ENCODE measurements at regions not wholly inside any gene's neighbourhood (a gene's known extent, or its start where the extent isn't known, plus 50 kb on each side); places are given as distances from the start of the nearest gene placed in this dataset.
A peak's percentile ranks its signal among the peaks of the same experiment; 100 is the strongest.
"Not testable (repeated sequence)": the region's sequence is repeated elsewhere in the genome, so short reads cannot be mapped to it uniquely, and the experiment has no call there.

GRCh38 chr6:133772567-133772966, 116.3 kb upstream of the TCF21 start:
- DNase-seq (ENCODE audit: extremely low read depth in 1 of 11, low read depth in 9 of 11, low spot score in 4 of 11): no peak

GRCh38 chr6:133773776-133774175, 115.1 kb upstream of the TCF21 start:
- no peak for DNase-seq (ENCODE audit: extremely low read depth in 1 of 11, low read depth in 9 of 11, low spot score in 4 of 11)

- no peak for DNase-seq (ENCODE audit: extremely low read depth in 1 of 11, low read depth in 9 of 11, low spot score in 4 of 11)
Observed at GRCh38 chr6:133774356-133774755, 114.6 kb upstream of the TCF21 start.

DNA sequence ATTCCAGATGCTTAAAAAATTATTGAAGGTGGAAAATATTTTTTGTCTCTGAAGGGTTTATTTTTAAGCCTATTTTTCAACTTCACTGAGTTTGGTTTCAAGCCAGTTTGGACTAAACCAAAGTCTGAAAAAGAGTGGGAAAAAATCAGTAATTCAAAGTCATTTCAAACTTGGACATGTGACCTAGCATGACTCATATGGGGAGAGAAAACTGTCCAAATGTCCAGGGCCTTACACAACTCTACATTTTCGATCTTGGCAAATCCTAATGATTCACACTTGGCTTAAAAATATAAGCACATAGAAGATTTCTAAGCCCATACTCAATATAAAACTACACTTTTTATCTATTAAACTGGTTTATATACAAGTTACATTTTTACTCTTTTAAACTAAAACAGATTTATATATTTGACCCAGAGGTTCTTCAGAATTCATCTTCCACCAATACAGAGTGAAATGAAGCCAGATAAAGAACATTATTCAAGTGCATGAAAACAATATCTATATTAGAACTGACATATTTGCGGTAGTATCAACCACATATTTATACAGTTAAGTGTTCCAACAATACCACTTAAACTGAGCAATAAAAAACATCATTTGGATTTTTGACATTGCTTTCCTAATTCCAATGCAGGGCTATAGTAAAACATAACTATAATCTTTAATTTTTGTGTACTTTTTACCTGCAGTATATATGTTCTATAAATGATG, 110.3 kb upstream of the TCF21 start:
- DNase-seq (ENCODE audit: extremely low read depth in 1 of 11, low read depth in 9 of 11, low spot score in 4 of 11): no peak

DNA sequence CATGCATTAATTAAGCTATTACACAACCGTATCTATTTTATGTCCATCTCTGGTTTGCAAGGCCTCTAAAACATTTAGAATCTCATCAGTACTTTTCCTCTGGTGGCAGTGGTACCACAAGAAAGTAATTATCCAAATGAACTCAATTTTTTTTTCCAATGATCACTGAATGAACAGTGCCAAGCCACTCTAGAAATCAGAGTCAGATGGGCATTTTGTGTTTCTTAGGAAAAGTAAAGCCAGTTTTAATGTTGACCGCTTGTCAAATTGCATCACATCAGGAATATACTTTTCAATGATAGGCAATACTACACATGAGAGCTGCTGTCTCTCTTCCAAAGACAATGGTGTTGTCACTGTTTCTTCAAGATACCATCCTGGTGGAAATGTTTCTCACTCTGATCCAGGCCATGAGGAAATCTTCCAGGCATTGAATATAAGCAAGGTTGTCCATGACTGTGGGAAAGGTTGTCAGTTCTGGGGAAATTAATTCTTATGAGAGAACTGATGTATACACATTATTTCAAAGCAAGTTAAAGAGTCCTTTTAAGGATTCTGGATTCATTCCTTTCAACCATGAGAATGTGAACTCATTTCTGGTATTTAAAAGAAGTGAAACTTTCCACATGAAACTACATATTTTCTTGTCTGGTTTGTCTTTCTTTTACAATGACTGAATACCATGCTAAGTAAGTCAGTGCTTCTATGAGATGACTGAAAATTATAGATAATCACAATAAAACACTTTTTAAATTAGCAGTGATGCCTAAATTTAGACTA, 108.8 kb upstream of the TCF21 start:
- no peak for DNase-seq (ENCODE audit: extremely low read depth in 1 of 11, low read depth in 9 of 11, low spot score in 4 of 11)

DNA sequence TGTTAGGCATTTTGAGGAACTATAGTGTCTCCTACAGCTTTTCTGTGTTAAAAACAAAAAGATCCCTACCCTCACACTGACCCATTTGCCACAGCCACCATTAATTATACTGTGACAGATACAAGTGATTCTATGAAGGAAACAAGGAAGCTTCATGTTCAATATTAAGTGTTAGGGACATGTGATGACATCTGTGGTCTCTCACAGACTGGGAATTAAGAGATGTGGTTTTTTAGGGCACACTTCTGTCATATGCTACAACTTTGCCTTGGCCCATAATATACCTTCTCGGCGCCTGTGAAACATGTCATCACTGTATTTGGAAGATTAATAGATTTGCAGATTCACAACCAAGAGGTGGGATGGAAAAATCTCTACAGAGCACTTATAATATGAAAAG, 102.9 kb upstream of the TCF21 start:
- no peak for DNase-seq (ENCODE audit: extremely low read depth in 1 of 11, low read depth in 9 of 11, low spot score in 4 of 11)

- no peak for DNase-seq (ENCODE audit: extremely low read depth in 1 of 11, low read depth in 9 of 11, low spot score in 4 of 11)
Observed at GRCh38 chr6:133787122-133787521, 101.8 kb upstream of the TCF21 start.

- DNase-seq (ENCODE audit: extremely low read depth in 1 of 11, low read depth in 9 of 11, low spot score in 4 of 11): no peak
Observed at GRCh38 chr6:133787859-133788505, 100.9 kb upstream of the TCF21 start.

GRCh38 chr6:133788556-133788955, 100.4 kb upstream of the TCF21 start:
- DNase-seq (ENCODE audit: extremely low read depth in 1 of 11, low read depth in 9 of 11, low spot score in 4 of 11): no peak

DNA sequence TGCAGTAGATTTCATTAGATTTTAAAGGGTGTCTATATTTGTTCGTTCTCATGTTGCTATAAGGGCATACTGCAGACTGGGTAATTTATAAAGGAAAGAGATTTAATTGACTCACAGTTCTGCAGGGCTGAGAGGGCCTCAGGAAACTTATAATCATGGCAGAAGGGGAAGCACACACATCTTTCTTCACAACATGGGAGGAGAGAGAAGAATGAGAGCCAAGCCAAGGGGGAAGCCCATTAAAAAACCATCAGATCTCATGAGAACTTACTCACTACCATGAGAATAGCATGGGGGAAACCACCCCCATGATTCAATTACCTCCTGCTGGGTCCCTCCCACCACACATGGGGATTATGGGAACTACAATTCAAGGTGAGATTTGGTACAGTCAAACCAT, 99.5 kb upstream of the TCF21 start:
- not testable (repeated sequence) for DNase-seq (ENCODE audit: extremely low read depth in 1 of 11, low read depth in 9 of 11, low spot score in 4 of 11)

GRCh38 chr6:133790756-133791155, 98.2 kb upstream of the TCF21 start:
- DNase-seq (ENCODE audit: extremely low read depth in 1 of 11, low read depth in 9 of 11, low spot score in 4 of 11): not testable (repeated sequence)

GRCh38 chr6:133795051-133795450, 93.9 kb upstream of the TCF21 start:
- DNase-seq (ENCODE audit: extremely low read depth in 1 of 11, low read depth in 9 of 11, low spot score in 4 of 11): not testable (repeated sequence)

DNA sequence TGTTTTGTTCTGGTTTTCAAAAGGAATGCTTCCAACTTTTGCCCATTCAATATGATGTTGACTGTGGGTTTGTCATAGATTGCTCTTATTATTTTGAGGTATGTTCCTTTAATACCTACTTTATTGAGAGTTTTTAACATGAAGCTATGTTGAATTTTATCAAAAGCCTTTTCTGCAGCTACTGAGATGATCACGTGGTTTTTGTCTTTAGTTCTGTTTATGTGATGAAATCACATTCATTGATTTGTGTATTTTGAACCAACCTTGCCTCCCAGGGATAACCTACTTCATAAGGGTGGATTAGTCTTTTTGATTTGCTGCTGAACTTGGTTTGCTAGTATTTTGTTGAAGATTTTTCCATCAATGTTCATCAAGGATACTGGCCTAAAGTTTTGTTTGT, 92.7 kb upstream of the TCF21 start:
- DNase-seq (ENCODE audit: extremely low read depth in 1 of 11, low read depth in 9 of 11, low spot score in 4 of 11): no peak

DNA sequence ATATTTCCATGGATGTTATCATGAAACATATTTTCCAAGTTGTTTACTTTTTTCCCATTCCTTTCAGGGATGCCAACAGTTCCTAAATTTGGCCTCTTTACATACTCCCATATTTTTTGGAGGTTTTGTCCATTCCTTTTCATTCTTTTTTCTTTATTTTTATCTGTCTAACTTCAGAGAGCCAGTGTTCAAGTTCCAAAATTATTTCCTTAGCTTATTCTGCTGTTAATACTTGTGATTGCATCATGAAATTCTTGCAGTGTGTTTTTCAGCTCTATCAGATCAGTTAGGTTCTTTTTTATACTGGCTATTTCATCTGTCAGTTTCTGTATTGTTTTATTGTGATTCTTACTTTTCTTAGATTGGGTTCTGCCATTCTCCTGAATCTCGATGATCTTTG, 89.9 kb upstream of the TCF21 start:
- DNase-seq (ENCODE audit: extremely low read depth in 1 of 11, low read depth in 9 of 11, low spot score in 4 of 11): no peak

GRCh38 chr6:133802861-133803260, 86.1 kb upstream of the TCF21 start:
- no peak for DNase-seq (ENCODE audit: extremely low read depth in 1 of 11, low read depth in 9 of 11, low spot score in 4 of 11)

- DNase-seq (ENCODE audit: extremely low read depth in 1 of 11, low read depth in 9 of 11, low spot score in 4 of 11): no peak
Observed at GRCh38 chr6:133804265-133804664, 84.6 kb upstream of the TCF21 start.

DNA sequence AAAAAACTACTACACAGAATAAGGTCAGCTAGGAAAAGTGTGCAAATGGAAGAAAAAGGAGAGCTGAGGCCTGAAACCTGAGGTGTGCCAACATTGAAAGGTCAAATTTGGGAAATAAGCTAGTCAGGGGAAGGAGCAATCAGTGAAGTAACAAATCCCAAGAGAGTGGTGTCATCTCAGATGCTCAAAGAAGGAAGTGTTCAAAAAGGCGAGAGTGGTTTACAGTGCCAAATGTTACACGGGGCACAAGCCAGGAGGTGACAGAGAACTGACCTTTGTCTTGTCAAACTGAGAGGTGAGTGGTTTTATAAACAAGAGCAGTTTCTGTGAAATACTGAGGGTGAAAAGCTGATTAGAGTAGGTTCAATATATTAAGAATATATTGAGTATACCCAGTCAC, 83.0 kb upstream of the TCF21 start:
- DNase-seq (ENCODE audit: extremely low read depth in 1 of 11, low read depth in 9 of 11, low spot score in 4 of 11): no peak

DNA sequence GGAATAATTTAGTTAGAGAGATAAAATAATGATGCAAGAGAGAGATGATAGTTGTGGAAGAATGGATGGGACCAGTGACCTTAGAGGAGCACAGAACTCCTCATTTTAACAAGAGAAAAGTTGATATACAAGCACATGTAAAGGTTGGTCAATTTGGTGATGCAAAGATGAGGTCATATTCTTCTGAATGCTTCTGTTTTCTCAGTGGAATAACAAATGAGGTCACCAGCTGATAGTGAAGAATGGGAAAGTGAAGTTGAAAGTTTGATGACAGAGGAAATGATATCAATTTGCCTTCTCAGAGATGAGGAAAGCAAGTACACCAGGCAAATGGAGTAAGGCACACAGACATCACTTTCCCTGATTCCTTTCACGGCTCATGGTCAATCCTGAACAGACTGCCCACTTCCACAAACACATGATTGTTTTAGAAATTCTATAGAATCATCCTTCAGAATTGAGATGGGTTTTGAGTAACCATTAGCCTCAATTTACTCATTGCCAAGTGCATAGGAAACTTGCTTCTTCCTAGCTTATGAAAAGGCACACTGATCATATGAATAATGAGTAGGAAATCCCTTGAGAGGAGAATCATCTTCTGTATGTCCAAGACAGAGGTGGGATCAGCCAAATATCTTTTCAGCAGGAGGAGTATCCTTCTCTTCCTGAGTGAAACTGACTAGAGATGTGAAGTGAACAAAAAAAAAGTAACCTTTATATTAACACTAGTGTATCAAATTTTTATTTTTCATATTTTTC, 82.4 kb upstream of the TCF21 start:
- DNase-seq (ENCODE audit: extremely low read depth in 1 of 11, low read depth in 9 of 11, low spot score in 4 of 11): no peak

- peak in 1 of 11 donors; percentile 23 for DNase-seq (ENCODE audit: extremely low read depth in 1 of 11, low read depth in 9 of 11, low spot score in 4 of 11)
Observed at GRCh38 chr6:133807501-133807900, 81.4 kb upstream of the TCF21 start.

DNA sequence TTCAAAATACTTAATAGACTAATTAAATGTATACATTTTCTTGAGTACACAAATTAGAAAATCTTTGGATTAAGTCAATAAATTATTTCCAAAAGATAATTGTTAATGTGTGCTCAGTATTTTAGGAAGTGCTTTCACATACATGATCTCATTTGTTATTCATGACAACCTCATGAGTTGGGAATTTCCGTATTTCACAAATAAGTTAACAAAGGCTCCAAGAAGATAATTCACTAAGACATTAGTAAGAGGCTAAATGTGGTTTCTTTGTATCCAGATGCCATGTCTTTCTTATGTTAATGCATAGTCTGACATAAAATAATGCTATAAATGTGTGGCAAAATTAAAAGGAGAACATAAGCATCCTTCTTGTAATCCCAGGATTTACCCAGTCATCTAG, 79.5 kb upstream of the TCF21 start:
- DNase-seq (ENCODE audit: extremely low read depth in 1 of 11, low read depth in 9 of 11, low spot score in 4 of 11): no peak
